ENCODE measurements at regions not wholly inside any gene's neighbourhood (a gene's known extent, or its start where the extent isn't known, plus 50 kb on each side); places are given as distances from the start of the nearest gene placed in this dataset.
A peak's percentile ranks its signal among the peaks of the same experiment; 100 is the strongest.

DNA sequence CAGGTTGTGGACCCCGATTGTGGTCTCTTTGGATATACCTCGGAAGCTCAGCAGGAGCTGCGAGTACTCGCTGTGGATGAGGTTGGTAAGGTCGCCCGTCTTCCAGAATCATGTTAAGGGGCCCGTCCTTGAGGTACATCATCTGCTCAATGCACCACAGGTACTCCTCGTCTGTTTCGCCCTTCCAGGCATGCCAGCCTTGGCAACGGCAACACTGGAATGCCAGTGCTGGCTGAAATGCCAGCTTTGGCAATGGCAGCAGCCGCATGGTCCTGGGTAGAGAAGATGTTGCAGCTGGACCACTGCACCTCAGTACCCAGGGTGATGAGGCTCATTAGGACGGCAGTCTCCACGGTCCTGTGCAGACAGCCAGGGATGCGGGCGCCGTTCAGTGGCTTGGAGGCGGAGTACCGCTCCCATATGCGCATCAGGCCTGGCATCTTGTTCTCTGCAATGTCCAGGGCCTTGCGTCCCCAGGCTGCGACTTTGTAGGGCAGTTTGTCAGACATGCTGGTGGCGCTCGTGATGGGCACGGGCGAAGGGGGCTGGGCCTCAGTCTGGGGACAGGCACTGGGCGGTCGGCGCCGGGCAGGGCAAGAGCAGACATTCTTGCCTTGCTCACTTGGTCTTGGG, 122.2 kb upstream of the NXPH2 start:
- TF ChIP-seq, protein P1, sequence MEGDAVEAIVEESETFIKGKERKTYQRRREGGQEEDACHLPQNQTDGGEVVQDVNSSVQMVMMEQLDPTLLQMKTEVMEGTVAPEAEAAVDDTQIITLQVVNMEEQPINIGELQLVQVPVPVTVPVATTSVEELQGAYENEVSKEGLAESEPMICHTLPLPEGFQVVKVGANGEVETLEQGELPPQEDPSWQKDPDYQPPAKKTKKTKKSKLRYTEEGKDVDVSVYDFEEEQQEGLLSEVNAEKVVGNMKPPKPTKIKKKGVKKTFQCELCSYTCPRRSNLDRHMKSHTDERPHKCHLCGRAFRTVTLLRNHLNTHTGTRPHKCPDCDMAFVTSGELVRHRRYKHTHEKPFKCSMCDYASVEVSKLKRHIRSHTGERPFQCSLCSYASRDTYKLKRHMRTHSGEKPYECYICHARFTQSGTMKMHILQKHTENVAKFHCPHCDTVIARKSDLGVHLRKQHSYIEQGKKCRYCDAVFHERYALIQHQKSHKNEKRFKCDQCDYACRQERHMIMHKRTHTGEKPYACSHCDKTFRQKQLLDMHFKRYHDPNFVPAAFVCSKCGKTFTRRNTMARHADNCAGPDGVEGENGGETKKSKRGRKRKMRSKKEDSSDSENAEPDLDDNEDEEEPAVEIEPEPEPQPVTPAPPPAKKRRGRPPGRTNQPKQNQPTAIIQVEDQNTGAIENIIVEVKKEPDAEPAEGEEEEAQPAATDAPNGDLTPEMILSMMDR (IDR thresholded peaks at IDR 0.05) = no peak
- no peak for TF ChIP-seq POLR2A (IDR thresholded peaks at IDR 0.05)
- no peaks in the 10 kb centered on the region for H3K27me3 ChIP-seq
- intact Hi-C loops (cut with DNase I; ENCODE audit: low total_unique reads) = no loop called here
- no peaks in the 10 kb centered on the region for H3K4me1 ChIP-seq
- no peaks in the 10 kb centered on the region for H3K9me3 ChIP-seq
- 63 to 68% methylated on average over 11 to 28 of the region's 29 CpGs for WGBS, 2 donors
- no peak for DNase-seq
- H3K36me3 ChIP-seq (ENCODE audit: low read depth, missing control alignments) = no peaks in the 10 kb centered on the region
- peak overlapping the region in 1 of 2 donors; percentile 1 for H3K4me3 ChIP-seq
- H3K27ac ChIP-seq = no peak overlapping the region

DNA sequence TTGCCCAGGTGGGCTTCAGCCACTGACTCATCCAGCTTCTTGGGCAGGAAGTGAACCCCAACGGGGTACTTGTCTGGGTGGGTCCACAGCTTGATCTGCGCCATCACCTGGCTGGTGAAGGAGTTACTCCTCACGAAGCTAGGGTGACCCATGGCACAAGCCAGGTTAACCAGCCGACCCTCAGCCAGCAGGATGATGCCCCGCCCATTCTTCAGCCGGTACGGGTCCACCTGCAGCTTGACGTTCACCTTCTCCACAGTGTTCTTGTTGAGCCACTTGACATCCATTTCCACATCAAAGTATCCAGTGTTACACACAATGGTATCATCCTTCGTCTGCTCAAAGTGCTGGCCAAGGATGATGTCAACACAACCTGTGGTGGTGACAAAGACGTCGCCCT, 121.3 kb upstream of the NXPH2 start:
- Histone ChIP-seq H3K4me3 (no peak overlapping the region), H3K27me3 (no peaks in the 10 kb centered on the region), H3K9me3 (no peaks in the 10 kb centered on the region), H3K27ac (no peak overlapping the region), H3K4me1 (no peaks in the 10 kb centered on the region), H3K36me3 (ENCODE audit: low read depth, missing control alignments) (no peaks in the 10 kb centered on the region)
- 77 to 81% methylated on average over 10 to 11 of the region's 11 CpGs for WGBS, 2 donors
- TF ChIP-seq POLR2A (IDR thresholded peaks at IDR 0.05) = no peak
- TF ChIP-seq, protein P1 (IDR thresholded peaks at IDR 0.05) = no peak
- intact Hi-C loops (cut with DNase I; ENCODE audit: low total_unique reads) = no loop called here
- DNase-seq = no peak

DNA sequence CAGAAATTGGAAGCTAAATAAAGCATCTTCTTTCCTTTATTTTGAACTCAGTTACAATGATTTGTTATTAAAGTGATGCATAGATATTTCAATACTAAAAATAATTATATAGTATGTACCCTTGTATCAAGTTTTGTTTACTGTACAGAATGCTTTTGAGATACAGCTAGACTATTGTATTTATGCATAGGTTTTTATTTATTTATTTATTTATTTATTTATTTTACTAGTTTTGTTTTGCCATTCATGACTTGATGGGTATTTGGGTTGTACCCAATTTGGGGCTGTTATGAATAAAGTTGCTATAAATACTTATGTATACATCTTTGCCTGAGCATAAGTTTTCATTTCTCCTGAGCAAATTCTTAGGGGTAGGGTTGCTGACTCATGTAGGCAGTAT, 118.7 kb upstream of the NXPH2 start:
- H3K36me3 ChIP-seq (ENCODE audit: low read depth, missing control alignments) = no peaks in the 10 kb centered on the region
- no peak for DNase-seq
- no peaks in the 10 kb centered on the region for H3K9me3 ChIP-seq
- H3K4me1 ChIP-seq = no peaks in the 10 kb centered on the region
- H3K4me3 ChIP-seq = no peak overlapping the region
- intact Hi-C loops (cut with DNase I; ENCODE audit: low total_unique reads) = no loop called here
- TF ChIP-seq, protein P1 (IDR thresholded peaks at IDR 0.05) = no peak
- TF ChIP-seq POLR2A (IDR thresholded peaks at IDR 0.05) = no peak
- H3K27ac ChIP-seq = no peak overlapping the region
- H3K27me3 ChIP-seq = no peaks in the 10 kb centered on the region

DNA sequence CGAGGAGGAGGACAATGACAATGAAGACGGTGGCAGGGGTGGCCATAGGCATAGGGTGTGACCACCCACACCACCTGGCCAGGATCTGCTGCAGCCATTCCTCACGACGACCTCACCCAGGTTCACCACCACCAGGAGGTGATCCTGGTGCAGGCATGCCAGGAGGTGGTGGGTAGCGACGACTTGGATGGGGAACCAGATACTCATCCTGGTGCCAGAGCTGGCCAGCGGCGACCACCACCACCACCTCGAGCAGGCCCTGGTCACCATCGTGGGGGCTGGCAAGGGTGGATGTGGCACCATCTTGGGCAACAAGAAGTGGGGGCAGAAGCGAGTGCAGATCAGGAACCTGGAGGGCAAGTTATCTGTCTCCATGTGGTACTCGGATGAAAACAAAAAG, 117.1 kb upstream of the NXPH2 start:
- Histone ChIP-seq H3K9me3 (no peaks in the 10 kb centered on the region), H3K4me1 (no peaks in the 10 kb centered on the region), H3K4me3 (no peak overlapping the region), H3K27me3 (no peaks in the 10 kb centered on the region), H3K27ac (no peak overlapping the region), H3K36me3 (ENCODE audit: low read depth, missing control alignments) (no peaks in the 10 kb centered on the region)
- intact Hi-C loops (cut with DNase I; ENCODE audit: low total_unique reads) = no loop called here
- WGBS, 2 donors = 85 to 95% methylated on average over 12 of the region's 12 CpGs
- DNase-seq = no peak
- no peak for TF ChIP-seq POLR2A (IDR thresholded peaks at IDR 0.05)
- TF ChIP-seq, protein P1 (IDR thresholded peaks at IDR 0.05) = no peak

DNA sequence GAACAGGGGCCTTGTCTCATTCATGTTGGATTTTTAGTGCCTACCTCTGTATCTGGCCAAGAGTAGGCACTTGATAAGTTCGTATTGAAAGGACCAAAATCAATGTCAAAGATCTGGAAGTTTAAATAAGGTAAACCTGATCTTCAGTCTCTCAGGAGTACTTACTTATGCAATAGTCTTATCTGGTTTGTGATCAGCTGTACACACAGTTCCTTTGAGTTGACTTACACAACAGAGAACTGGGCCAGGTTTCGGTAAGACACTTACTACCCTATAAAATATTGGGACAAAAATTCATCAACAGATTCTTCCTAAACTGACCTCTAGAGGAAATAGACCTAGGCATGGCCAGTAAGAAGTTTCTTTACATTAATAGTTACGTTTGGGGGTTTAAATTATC, 113.6 kb upstream of the NXPH2 start:
- no peak for DNase-seq
- no peak overlapping the region for H3K27ac ChIP-seq
- WGBS, 2 donors = 80 to 83% methylated on average over 3 of the region's 3 CpGs
- H3K36me3 ChIP-seq (ENCODE audit: low read depth, missing control alignments) = no peaks in the 10 kb centered on the region
- H3K9me3 ChIP-seq = no peaks in the 10 kb centered on the region
- TF ChIP-seq, protein P1 (IDR thresholded peaks at IDR 0.05) = no peak
- TF ChIP-seq POLR2A (IDR thresholded peaks at IDR 0.05) = no peak
- no peak overlapping the region for H3K4me3 ChIP-seq
- no peaks in the 10 kb centered on the region for H3K4me1 ChIP-seq
- no peaks in the 10 kb centered on the region for H3K27me3 ChIP-seq
- intact Hi-C loops (cut with DNase I; ENCODE audit: low total_unique reads) = no loop called here

Measured in testis (tissue), 2 donors.